ENCODE measurements at regions not wholly inside any gene's neighbourhood (a gene's known extent, or its start where the extent isn't known, plus 50 kb on each side); places are given as distances from the start of the nearest gene placed in this dataset.

- H3K4me3 ChIP-seq (ENCODE audit: low read length): no peak overlapping the region
- TF ChIP-seq, protein P1, sequence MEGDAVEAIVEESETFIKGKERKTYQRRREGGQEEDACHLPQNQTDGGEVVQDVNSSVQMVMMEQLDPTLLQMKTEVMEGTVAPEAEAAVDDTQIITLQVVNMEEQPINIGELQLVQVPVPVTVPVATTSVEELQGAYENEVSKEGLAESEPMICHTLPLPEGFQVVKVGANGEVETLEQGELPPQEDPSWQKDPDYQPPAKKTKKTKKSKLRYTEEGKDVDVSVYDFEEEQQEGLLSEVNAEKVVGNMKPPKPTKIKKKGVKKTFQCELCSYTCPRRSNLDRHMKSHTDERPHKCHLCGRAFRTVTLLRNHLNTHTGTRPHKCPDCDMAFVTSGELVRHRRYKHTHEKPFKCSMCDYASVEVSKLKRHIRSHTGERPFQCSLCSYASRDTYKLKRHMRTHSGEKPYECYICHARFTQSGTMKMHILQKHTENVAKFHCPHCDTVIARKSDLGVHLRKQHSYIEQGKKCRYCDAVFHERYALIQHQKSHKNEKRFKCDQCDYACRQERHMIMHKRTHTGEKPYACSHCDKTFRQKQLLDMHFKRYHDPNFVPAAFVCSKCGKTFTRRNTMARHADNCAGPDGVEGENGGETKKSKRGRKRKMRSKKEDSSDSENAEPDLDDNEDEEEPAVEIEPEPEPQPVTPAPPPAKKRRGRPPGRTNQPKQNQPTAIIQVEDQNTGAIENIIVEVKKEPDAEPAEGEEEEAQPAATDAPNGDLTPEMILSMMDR (conservative IDR thresholded peaks at IDR 0.05; ENCODE audit: low read length): no peak
- DNase-seq (ENCODE audit: low read depth): peak; percentile 34
These were observed 145.0 kb upstream of the MCTP2 start for GRCh38 chr15:94086341-94086740.

DNA sequence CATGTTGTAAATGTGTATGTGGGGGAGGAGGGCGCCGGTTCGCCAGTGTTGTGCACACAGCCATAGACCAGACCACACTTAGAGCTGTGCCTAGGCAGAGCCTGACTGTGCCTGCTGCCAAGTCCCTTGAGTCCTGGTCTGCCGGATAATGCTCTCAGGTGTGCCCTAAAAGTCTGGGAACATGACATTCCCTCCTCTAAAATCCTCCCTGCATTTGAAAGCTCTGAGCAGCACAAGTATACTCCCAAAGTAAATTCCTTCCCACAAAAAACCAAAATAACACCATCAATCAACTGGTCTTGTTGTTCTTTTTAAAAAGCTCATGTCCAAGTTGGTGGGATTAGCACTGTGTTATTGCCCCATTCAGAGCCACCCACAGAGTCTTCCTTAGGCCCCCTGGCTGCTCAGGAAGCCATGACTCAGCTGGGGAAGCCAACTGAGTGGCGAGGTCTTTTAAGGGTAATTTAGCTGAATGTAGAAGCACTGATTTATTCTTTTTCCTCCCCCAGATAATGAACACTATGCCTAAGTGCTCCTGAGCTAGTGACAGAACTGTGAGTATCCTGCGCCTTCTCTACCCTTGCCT lies 147.8 kb upstream of the MCTP2 start:
- peak; percentile 68 for DNase-seq (ENCODE audit: low read depth)
- TF ChIP-seq, protein P1 (conservative IDR thresholded peaks at IDR 0.05; ENCODE audit: low read length): 0 out of 2 replicates have a peak, but pooled peaks have one; percentile 15
- no peak overlapping the region for H3K4me3 ChIP-seq (ENCODE audit: low read length)

DNA sequence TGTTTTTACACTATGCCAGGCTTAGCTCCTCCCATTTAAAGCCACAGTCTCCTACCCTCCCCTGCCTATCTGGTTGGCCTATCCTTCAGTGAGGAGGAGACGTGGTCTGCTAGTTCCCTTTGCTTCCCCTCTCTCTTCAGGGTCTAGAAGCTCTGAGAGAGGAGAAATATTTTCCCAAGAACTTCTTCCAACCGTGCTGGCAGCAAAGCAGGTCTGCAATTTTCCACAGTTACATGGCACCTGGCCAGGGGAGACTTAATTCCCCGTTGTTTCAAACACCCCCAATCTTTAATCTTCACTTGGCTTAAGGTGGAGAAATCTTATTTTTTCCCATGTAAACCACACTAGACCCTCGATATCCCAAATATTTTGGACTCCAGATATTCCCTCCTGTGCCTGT lies 149.5 kb upstream of the MCTP2 start:
- no peak for DNase-seq (ENCODE audit: low read depth)
- H3K4me3 ChIP-seq (ENCODE audit: low read length): no peak overlapping the region
- TF ChIP-seq, protein P1 (conservative IDR thresholded peaks at IDR 0.05; ENCODE audit: low read length): no peak

GRCh38 chr15:94080989-94081605 lies 150.3 kb upstream of the MCTP2 start:
- H3K4me3 ChIP-seq (ENCODE audit: low read length): no peak overlapping the region
- DNase-seq (ENCODE audit: low read depth): no peak
- TF ChIP-seq, protein P1 (conservative IDR thresholded peaks at IDR 0.05; ENCODE audit: low read length): no peak

DNA sequence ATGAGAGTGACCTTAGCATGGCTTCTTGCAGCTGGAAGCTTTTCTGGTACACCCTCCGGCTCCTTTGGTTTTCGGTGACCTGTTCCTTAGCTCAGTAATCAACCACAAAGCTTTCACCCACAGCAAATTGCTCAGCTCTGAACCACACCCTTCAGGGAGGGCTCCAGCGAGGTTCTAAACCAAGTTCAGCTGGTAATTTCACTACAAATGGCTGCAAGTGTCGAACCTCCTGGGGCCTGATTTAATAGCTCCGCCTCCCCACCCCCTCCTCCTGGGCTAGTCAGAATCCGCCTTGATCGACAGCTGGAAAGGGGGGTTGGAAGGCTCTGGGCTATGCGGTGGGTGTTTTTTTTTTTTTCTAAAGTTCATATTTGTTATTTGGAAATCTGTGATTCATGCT lies 150.9 kb upstream of the MCTP2 start:
- H3K4me3 ChIP-seq (ENCODE audit: low read length): peak overlapping the region; percentile 6; the same call in 1 of the 2 replicates
- TF ChIP-seq, protein P1 (conservative IDR thresholded peaks at IDR 0.05; ENCODE audit: low read length): no peak
- peak; percentile 65 for DNase-seq (ENCODE audit: low read depth)

DNA sequence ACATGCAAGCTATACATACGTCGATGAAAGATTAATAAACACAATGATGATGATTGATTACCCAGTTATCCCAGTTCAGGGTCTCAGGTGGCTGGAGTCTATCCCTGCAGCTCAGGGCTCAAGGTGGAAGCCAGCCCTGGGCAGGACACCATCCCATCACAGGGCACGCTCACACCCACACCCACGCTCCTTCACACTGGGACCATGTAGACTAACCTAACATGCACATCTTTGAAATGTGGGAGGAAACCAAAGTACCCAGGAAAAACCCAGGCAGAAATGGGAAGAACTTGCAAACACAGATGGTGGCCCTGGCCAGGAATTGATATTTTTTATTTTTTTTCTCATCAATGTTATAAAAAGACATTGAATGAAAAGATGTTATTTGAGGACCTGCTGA lies 151.4 kb upstream of the MCTP2 start:
- DNase-seq (ENCODE audit: low read depth): no peak
- no peak overlapping the region for H3K4me3 ChIP-seq (ENCODE audit: low read length)
- TF ChIP-seq, protein P1 (conservative IDR thresholded peaks at IDR 0.05; ENCODE audit: low read length): no peak

- H3K4me3 ChIP-seq (ENCODE audit: low read length): no peak overlapping the region
- TF ChIP-seq, protein P1 (conservative IDR thresholded peaks at IDR 0.05; ENCODE audit: low read length): no peak
- DNase-seq (ENCODE audit: low read depth): no peak
These were observed 151.9 kb upstream of the MCTP2 start for GRCh38 chr15:94079459-94079858.
